OCI-LY1 (cell line): ENCODE measurements at regions not wholly inside any gene's neighbourhood (a gene's known extent, or its start where the extent isn't known, plus 50 kb on each side); places are given as distances from the start of the nearest gene placed in this dataset.

Source experiments
- EZH2 ChIP-seq: fragments of 200-600 bp; sonication (generic), shearing (Covaris generic); IDR thresholded peaks from 2 replicates; pipeline ENCODE4 v1.8.0; 2017; ENCODE audit warnings: borderline replicate concordance, mixed run types, mild to moderate bottlenecking, antibody characterized with exemption, low read length, moderate library complexity, mixed read lengths
- TF ChIP-seq, protein P1 (sequence below): fragments of 200-600 bp; sonication (generic), shearing (Covaris generic); IDR thresholded peaks from 2 replicates; pipeline ENCODE4 v1.5.1; 2017; ENCODE audit warnings: mild to moderate bottlenecking, antibody characterized with exemption, low read length, moderate library complexity, mixed read lengths

DNA sequence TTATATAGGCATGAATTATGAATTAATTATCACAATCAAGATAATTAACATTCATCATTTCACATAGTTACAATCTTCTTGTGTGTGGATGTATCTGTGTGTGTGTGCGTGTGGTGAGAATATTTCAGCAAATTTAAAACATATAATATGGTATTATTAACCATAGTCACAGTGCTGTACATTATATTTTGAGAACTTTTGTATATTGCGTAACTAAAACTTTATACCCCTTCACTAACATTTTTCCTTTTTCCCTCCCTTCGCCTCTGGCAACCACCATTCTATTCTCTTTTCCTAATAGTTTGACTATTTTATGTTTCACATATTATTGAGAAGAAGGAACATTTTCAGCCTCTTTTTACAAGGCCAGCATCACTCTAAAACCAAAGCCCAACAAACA is 176.8 kb downstream of the HTR1B start:
- TF ChIP-seq, protein P1, sequence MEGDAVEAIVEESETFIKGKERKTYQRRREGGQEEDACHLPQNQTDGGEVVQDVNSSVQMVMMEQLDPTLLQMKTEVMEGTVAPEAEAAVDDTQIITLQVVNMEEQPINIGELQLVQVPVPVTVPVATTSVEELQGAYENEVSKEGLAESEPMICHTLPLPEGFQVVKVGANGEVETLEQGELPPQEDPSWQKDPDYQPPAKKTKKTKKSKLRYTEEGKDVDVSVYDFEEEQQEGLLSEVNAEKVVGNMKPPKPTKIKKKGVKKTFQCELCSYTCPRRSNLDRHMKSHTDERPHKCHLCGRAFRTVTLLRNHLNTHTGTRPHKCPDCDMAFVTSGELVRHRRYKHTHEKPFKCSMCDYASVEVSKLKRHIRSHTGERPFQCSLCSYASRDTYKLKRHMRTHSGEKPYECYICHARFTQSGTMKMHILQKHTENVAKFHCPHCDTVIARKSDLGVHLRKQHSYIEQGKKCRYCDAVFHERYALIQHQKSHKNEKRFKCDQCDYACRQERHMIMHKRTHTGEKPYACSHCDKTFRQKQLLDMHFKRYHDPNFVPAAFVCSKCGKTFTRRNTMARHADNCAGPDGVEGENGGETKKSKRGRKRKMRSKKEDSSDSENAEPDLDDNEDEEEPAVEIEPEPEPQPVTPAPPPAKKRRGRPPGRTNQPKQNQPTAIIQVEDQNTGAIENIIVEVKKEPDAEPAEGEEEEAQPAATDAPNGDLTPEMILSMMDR, result no peak
- no peak for TF ChIP-seq EZH2
